Inflammatory macrophage treated with lipopolysaccharide for 1 hour (primary cell): ENCODE measurements at regions not wholly inside any gene's neighbourhood (a gene's known extent, or its start where the extent isn't known, plus 50 kb on each side); places are given as distances from the start of the nearest gene placed in this dataset.
"Not testable (repeated sequence)": the region's sequence is repeated elsewhere in the genome, so short reads cannot be mapped to it uniquely, and the experiment has no call there.

Source experiments
- DNase-seq, 2 donors: peaks; one replicate each; pipeline ENCODE4 v3.0.0-alpha.2; 2020 to 2022

DNA sequence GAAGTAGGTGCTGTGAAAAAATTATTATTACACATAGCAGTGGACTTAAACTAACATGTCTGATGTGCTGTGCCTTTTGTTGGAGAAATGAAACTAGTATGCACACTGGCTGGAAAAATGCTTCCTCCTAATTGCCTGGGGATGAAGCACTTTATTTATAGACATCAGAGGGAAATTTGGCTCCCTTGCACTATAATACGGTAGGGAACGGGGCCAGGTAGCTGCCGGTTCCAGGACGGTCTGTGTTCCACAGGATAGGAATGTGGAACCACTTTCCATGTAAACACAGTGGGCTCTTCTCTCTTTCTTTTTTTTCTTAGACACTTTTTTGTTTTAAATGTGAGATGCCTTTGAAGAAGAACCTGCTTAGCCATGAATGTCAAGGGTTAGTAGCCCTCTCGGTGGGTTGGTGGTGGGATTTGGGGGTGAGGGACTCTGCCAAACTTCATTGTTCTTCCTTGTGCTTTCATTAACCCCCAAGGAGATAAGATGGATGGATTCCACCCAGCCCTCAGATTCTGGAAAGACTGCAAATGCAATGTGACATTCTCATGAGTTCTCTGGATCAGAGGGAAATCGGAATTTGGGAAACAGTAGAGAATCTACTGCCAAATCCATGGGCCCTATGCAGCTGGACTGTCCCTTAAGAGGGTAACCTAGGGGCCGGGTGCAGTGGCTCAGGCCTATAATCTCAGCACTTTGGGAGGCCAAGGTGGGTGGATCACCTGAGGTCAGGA, 58.0 kb upstream of the GSC start:
- no peak for DNase-seq

GRCh38 chr14:94826774-94827173, 56.9 kb upstream of the GSC start:
- DNase-seq = no peak

- no peak for DNase-seq
These were observed 53.8 kb upstream of the GSC start for GRCh38 chr14:94823556-94824341.

DNA sequence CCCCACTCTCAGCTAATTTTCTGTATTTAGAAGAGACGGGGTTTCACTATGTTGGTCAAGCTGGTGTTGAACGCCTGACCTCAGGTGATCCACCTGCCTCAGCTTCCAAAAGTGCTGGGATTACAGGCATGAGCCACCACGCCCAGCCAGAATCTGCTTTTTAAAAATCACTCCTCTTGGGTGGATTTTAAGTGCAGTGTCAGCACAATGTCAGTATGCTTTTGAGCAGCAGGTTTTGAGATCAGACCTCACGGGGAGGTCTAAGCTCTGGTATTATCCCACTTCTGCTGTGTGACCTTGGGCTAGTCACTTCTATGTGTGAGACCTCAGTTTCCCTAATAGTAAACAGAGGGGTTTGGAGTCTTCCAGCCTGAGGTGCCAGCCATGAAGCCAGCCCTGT, 51.8 kb upstream of the GSC start:
- no peak for DNase-seq

- DNase-seq = not testable (repeated sequence)
These were observed 51.0 kb upstream of the GSC start for GRCh38 chr14:94820932-94821331.
